Muscle of back (tissue), 3 donors: ENCODE measurements at regions not wholly inside any gene's neighbourhood (a gene's known extent, or its start where the extent isn't known, plus 50 kb on each side); places are given as distances from the start of the nearest gene placed in this dataset.
"Not testable (repeated sequence)": the region's sequence is repeated elsewhere in the genome, so short reads cannot be mapped to it uniquely, and the experiment has no call there.

Experiments
- DNase-seq, 3 donors: peaks; one replicate each; pipeline versions ENCODE4 v3.0.0 to v3.0.0-alpha.2; 2013

DNA sequence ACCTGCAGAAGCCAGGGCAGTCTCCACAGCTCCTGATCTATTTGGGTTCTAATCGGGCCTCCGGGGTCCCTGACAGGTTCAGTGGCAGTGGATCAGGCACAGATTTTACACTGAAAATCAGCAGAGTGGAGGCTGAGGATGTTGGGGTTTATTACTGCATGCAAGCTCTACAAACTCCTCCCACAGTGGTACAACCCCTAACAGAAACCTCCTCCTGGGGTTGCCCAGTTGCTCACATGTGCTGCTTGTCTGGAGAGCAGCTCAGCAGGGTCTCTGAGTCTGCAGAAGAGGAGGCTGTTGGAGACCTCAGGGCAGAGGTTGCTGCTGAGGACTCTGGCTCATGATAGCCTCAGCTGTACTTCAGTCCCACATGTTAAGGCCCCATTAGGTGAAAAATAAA is 1269.1 kb downstream of the RPIA start:
- DNase-seq: not testable (repeated sequence)

DNA sequence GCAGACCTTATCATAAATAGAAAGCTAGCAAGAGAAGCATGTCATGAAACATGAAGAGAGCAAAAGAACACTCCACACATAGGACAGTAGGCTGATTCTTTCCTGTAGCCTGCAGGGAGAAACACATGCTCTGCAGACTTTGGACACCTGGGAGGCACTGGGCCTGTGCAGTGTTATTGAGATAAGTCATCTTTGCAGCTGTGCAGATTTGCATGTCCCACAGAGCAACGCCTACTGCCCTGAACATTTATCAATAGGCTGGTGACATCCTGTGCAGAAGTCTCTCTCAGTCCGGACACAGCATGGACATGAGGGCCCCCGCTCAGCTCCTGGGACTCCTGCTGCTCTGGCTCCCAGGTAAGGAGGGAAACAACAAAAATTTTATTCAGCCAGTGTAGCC is 1277.1 kb downstream of the RPIA start:
- not testable (repeated sequence) for DNase-seq

DNA sequence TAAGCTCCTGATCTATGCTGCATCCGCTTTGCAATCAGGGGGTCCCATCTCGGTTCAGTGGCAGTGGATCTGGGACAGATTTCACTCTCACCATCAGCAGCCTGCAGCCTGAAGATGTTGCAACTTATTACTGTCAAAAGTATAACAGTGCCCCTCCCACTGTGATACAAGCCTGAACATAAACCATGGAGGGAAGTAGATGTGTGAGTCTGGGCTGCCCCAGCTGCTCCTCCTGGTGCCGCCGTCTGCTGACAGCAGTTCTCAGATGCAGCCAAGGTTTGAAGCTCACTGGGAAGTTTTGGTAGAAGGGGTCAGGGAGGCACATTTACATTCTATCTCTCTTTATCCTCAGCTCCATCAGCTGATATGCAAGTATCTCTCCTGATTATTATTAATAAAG is 1277.7 kb downstream of the RPIA start:
- not testable (repeated sequence) for DNase-seq

- peak in 1 of 3 donors; percentile 1 for DNase-seq
These were observed 1282.4 kb downstream of the RPIA start for GRCh38 chr2:89973849-89974248.

GRCh38 chr2:89979826-89980537 is 1288.5 kb downstream of the RPIA start:
- not testable (repeated sequence) for DNase-seq

DNA sequence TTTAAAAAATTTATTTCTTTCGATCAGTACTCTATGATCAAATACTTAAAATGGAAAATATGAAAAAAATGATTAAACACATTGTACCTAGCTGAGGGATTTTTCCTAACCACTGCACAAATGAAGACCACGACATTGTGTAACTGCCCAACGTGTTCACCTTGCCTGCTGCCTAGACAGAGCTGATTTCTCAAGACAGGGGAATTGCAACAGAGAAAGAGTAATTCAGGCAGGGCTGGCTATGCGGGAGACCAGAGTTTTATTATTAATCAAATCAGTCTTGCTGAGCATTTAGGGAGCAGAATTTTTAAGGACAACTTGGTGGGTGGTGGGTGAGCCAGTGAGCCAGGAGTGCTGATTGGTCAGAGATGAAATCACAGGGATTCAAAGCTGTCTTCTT is 1290.8 kb downstream of the RPIA start:
- not testable (repeated sequence) for DNase-seq

DNA sequence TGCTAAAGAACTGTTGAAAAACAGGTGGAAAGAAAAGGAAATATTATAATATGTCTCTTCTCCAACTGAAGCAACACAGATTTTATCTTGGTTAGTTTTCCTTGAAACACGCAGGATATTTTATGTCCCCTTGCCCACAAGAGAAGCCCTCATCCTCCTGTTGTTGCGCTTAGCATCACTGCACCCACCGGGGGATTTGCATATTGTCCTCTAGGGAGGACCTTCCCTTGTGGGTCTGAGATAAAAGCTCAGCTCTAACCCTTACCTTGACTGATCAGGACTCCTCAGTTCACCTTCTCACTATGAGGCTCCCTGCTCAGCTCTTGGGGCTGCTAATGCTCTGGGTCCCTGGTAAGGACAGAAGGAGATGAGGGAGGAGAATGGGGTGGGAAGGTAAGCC is 1294.2 kb downstream of the RPIA start:
- DNase-seq: not testable (repeated sequence)

DNA sequence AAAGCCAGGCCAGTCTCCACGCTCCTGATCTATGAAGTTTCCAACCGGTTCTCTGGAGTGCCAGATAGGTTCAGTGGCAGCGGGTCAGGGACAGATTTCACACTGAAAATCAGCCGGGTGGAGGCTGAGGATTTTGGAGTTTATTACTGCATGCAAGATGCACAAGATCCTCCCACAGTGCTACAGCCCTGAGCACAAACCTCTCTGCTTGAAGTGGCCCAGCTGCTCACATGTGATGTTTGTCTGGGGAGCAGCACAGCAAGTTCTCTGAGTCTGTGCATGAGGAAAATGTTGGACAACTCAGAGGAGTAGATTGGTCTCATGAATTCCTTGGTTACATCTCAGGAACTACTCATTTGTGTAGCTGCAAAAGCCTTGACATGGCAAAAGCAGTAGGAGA is 1295.1 kb downstream of the RPIA start:
- DNase-seq: not testable (repeated sequence)

DNA sequence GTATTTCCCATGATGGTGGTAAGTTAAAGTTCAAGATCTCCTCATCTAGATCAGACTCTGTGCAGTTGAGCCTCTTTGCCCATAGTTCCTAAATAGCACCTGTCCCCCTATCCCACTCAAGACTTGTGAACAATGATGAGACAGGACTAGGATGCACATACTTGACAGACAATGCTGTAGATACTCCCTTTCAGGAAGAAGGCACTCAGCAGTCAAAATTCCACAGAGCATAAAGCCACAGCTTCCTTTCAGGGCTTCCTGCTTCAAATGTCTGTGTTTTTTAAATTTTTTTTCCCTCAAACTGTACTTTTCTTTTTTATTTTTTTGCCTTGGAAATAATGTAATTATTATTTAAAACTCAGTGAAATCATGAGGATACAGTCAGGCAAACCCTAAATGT is 1305.3 kb downstream of the RPIA start:
- not testable (repeated sequence) for DNase-seq

- not testable (repeated sequence) for DNase-seq
These were observed 1313.1 kb downstream of the RPIA start for GRCh38 chr2:90004553-90004952.

DNA sequence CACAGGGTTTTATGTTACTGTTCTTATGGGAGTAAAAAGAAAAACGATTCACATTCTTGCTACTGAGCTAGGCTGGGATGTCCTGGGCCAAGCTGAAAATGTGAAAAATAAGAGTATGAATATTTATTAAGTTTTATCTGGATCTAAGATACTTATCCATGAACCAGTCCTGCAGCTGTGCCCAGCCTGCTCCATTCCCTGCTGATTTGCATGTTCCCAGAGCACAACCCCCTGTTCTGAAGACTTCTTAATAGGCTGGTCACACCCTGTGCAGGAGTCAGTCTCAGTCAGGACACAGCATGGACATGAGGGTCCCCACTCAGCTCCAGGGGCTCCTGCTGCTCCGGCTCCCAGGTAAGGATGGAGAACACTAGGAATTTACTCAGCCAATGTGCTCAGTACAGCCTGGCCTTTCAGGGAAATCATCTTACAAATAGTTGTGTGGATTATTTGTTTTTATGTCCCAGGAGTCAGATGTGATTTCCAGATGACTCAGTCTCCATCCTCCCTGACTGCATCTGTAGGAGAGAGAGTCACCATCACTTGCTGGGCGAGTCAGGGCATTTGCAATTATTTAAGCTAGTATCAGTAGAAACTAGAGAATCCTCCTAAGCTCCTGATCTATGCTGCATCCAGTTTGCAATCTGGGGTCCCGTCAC is 1319.1 kb downstream of the RPIA start:
- DNase-seq: not testable (repeated sequence)

GRCh38 chr2:90011101-90011443 is 1319.6 kb downstream of the RPIA start:
- DNase-seq: not testable (repeated sequence)

- DNase-seq: not testable (repeated sequence)
These were observed 1328.4 kb downstream of the RPIA start for GRCh38 chr2:90019908-90020307.

GRCh38 chr2:90021234-90021633 is 1329.8 kb downstream of the RPIA start:
- DNase-seq: not testable (repeated sequence)

GRCh38 chr2:90027231-90027643 is 1335.8 kb downstream of the RPIA start:
- DNase-seq: not testable (repeated sequence)

GRCh38 chr2:90028381-90029079 is 1337.1 kb downstream of the RPIA start:
- DNase-seq: not testable (repeated sequence)

DNA sequence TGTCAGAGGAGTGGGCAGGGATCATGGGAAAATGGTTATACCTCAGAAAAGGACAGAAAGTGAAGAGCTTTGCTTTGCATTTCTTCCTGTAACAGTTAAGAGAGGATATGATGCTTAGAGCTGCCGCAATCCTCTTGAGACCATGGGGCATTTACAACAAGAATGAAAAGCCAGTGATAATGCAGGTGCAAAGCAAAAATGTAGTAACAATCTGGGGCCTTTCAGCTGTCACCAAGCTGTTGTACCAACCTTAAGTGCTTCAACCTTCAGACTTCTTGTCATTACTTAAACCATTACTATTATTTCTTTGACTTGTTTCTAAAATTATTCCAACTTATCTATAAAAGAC is 1337.6 kb downstream of the RPIA start:
- not testable (repeated sequence) for DNase-seq

GRCh38 chr2:90032269-90032668 is 1340.8 kb downstream of the RPIA start:
- DNase-seq: not testable (repeated sequence)

DNA sequence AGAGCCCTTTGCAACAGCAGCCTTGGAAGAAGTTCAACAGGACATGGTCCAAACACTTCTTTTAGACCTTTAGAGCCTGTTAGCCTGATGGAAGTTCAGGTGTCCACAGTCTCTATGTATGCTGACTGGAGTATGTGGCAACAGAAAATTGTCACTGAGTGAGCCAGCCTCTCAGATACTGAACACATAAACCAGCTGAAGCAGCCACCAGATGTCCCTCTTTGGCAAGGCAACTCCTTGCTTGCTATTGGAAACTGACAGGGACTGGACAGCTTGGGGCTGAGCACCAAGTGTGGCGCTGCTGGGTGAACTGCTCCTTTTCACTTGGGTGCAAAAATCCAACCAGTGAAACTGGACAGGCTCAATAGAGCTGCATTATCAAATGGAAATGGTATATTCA is 1344.9 kb downstream of the RPIA start:
- not testable (repeated sequence) for DNase-seq

- DNase-seq: not testable (repeated sequence)
These were observed 1347.6 kb downstream of the RPIA start for GRCh38 chr2:90039093-90039492.

DNA sequence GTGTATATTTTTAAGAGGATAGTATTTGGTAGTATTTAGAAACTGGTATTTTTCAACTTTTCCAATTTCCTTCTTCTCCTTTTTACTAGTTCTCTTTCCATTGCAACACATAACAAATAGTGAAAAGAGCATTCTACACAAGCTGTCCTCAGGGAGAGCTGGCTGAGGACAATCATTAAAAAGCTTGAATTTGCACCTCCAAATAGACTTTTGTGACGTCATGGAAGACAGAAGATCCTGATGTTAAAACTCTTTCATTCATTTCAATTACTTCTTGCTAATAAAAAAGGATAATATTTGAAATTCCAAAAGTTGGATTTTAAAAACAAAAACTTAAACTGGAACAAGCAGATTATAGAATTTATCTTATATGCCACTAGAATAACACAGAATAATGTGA is 1356.3 kb downstream of the RPIA start:
- DNase-seq: not testable (repeated sequence)

GRCh38 chr2:90052113-90052631 is 1360.7 kb downstream of the RPIA start:
- DNase-seq: not testable (repeated sequence)
